ENCODE measurements at regions not wholly inside any gene's neighbourhood (a gene's known extent, or its start where the extent isn't known, plus 50 kb on each side); places are given as distances from the start of the nearest gene placed in this dataset.

GRCh38 chr11:71084306-71085012 lies 167.9 kb downstream of the SHANK2 start:
- Histone ChIP-seq H3K27ac (ENCODE audit: extremely low read depth, low read depth, low read length) (no peak overlapping the region), H3K36me3 (ENCODE audit: control insufficient read depth in 2 of 2, insufficient read depth in 1 of 2, low read length in 2 of 2) (no peaks in the 10 kb centered on the region), H3K4me3 (ENCODE audit: low read depth, low read length) (no peak overlapping the region), H3K9me3 (ENCODE audit: control insufficient read depth, insufficient read depth, low read depth, low read length) (no peaks in the 10 kb centered on the region), H3K4me1 (ENCODE audit: control insufficient read depth, insufficient read depth, low read length) (no peaks in the 10 kb centered on the region)
- ChIA-PET CTCF (interaction anchor here (0.6 to 1.3 kb wide), 3 partner anchors 271 to 442 kb away, joined by 3 to 4 read pairs (median 3); no protein-coding TSS in a partner anchor), POLR2A (no interaction called here)
- 0 out of 2 replicates have a peak, but pooled peaks have one; percentile 51 for TF ChIP-seq ZNF768 (tag by site-specific recombination; IDR thresholded peaks at IDR 0.05)
- TF ChIP-seq ZNF37A (tag by site-specific recombination; IDR thresholded peaks at IDR 0.05), result no peak

- Histone ChIP-seq H3K36me3 (ENCODE audit: control insufficient read depth in 2 of 2, insufficient read depth in 1 of 2, low read length in 2 of 2) (no peaks in the 10 kb centered on the region), H3K9me3 (ENCODE audit: control insufficient read depth, insufficient read depth, low read depth, low read length) (no peaks in the 10 kb centered on the region), H3K27ac (ENCODE audit: extremely low read depth, low read depth, low read length) (no peak overlapping the region), H3K4me1 (ENCODE audit: control insufficient read depth, insufficient read depth, low read length) (no peaks in the 10 kb centered on the region), H3K4me3 (ENCODE audit: low read depth, low read length) (no peak overlapping the region)
- ChIA-PET POLR2A (no interaction called here), CTCF (interaction anchor here (0.6 kb wide), 1 partner anchor 9 kb away, joined by 3 read pairs; no protein-coding TSS in a partner anchor)
- TF ChIP-seq ATF2 (tag by site-specific recombination; IDR thresholded peaks at IDR 0.05; ENCODE audit: low read depth), result 0 out of 2 replicates have a peak, but pooled peaks have one; percentile 7
- TF ChIP-seq ZBTB10 (tag by site-specific recombination; IDR thresholded peaks at IDR 0.05), result no peak
Measured at GRCh38 chr11:71083105-71083504, 169.3 kb downstream of the SHANK2 start.

- no peaks in the 10 kb centered on the region for H3K9me3 ChIP-seq (ENCODE audit: control insufficient read depth, insufficient read depth, low read depth, low read length)
- H3K4me1 ChIP-seq (ENCODE audit: control insufficient read depth, insufficient read depth, low read length), result no peaks in the 10 kb centered on the region
- H3K4me3 ChIP-seq (ENCODE audit: low read depth, low read length), result no peak overlapping the region
- no peak overlapping the region for H3K27ac ChIP-seq (ENCODE audit: extremely low read depth, low read depth, low read length)
- H3K36me3 ChIP-seq (ENCODE audit: control insufficient read depth in 2 of 2, insufficient read depth in 1 of 2, low read length in 2 of 2), result no peaks in the 10 kb centered on the region
- CTCF ChIA-PET, result no interaction called here
- POLR2A ChIA-PET, result no interaction called here
- TF ChIP-seq ZNF660 (tag by site-specific recombination; IDR thresholded peaks at IDR 0.05) (no peak), ZNF214 (tag by site-specific recombination; IDR thresholded peaks at IDR 0.05; ENCODE audit: borderline replicate concordance) (no peak), ZBTB20 (tag by site-specific recombination; IDR thresholded peaks at IDR 0.05) (no peak), KLF1 (tag by site-specific recombination; IDR thresholded peaks at IDR 0.05) (no peak)
- TF ChIP-seq, protein P1, sequence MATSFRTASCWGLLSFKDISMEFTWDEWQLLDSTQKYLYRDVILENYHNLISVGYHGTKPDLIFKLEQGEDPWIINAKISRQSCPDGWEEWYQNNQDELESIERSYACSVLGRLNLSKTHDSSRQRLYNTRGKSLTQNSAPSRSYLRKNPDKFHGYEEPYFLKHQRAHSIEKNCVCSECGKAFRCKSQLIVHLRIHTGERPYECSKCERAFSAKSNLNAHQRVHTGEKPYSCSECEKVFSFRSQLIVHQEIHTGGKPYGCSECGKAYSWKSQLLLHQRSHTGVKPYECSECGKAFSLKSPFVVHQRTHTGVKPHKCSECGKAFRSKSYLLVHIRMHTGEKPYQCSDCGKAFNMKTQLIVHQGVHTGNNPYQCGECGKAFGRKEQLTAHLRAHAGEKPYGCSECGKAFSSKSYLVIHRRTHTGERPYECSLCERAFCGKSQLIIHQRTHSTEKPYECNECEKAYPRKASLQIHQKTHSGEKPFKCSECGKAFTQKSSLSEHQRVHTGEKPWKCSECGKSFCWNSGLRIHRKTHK (tag by site-specific recombination; IDR thresholded peaks at IDR 0.05), result no peak
Measured at GRCh38 chr11:71082454-71082853, 169.9 kb downstream of the SHANK2 start.

DNA sequence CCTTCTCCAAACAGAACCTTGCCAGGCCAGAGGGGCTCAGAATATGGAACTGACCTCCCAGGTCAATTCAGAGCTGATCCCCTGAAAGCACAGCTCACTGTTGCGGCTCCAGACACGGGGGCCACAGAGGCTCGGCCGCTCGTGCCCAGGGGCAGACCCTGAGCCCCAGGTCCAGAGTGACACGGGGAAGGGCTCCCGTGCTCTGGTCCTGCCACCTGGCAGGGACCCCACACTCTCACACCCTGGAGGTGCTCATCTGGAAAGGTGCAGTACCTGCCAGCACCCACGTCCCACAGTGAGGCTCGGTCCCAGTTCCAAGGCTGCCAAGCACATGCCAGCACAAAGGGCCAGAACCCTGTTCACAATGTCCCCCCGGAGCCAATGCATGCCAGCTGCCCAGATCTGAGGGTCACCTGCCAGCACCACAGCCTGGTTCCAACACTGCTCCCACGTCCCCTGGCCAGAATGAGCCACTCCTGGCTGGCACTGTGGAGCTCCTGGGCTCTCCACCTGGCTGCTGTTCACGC lies 170.6 kb downstream of the SHANK2 start:
- no peaks in the 10 kb centered on the region for H3K9me3 ChIP-seq (ENCODE audit: control insufficient read depth, insufficient read depth, low read depth, low read length)
- no peak overlapping the region for H3K4me3 ChIP-seq (ENCODE audit: low read depth, low read length)
- no peaks in the 10 kb centered on the region for H3K4me1 ChIP-seq (ENCODE audit: control insufficient read depth, insufficient read depth, low read length)
- H3K27ac ChIP-seq (ENCODE audit: extremely low read depth, low read depth, low read length), result no peak overlapping the region
- no peaks in the 10 kb centered on the region for H3K36me3 ChIP-seq (ENCODE audit: control insufficient read depth in 2 of 2, insufficient read depth in 1 of 2, low read length in 2 of 2)
- POLR2A ChIA-PET, result no interaction called here
- CTCF ChIA-PET, result interaction anchor here (0.7 to 1.3 kb wide), 2 partner anchors 22 to 267 kb away, joined by 3 read pairs; no protein-coding TSS in a partner anchor
- TF ChIP-seq TCF7L2 (IDR thresholded peaks at IDR 0.05; ENCODE audit: borderline replicate concordance, low read depth, low read length) (no peak), REST (tag by site-specific recombination; IDR thresholded peaks at IDR 0.05) (no peak), KLF9 (tag by site-specific recombination; IDR thresholded peaks at IDR 0.05; ENCODE audit: low read depth) (no peak), PATZ1 (tag by site-specific recombination; IDR thresholded peaks at IDR 0.05) (no peak)

Data from HEK293 (cell line).